HK-2 (cell line): ENCODE measurements at regions not wholly inside any gene's neighbourhood (a gene's known extent, or its start where the extent isn't known, plus 50 kb on each side); places are given as distances from the start of the nearest gene placed in this dataset.

ENCODE experiments used
- DNase-seq: peaks from one replicate; pipeline ENCODE4 v3.0.0-alpha.2; 2018; ENCODE audit not compliant: unreplicated experiment

GRCh38 chr2:226040344-226040900, 640.9 kb downstream of the NYAP2 start:
- DNase-seq = no peak

GRCh38 chr2:226037526-226037925, 638.0 kb downstream of the NYAP2 start:
- no peak for DNase-seq

GRCh38 chr2:226031647-226032501, 632.4 kb downstream of the NYAP2 start:
- no peak for DNase-seq

GRCh38 chr2:226030788-226031646, 631.5 kb downstream of the NYAP2 start:
- DNase-seq = peak; percentile 44

GRCh38 chr2:226030369-226030768, 630.9 kb downstream of the NYAP2 start:
- DNase-seq = no peak

GRCh38 chr2:226023946-226024345, 624.4 kb downstream of the NYAP2 start:
- DNase-seq = no peak

- no peak for DNase-seq
Measured at GRCh38 chr2:226023383-226023782, 623.9 kb downstream of the NYAP2 start.

- no peak for DNase-seq
Measured at GRCh38 chr2:226020956-226021355, 621.4 kb downstream of the NYAP2 start.

GRCh38 chr2:226020176-226020575, 620.7 kb downstream of the NYAP2 start:
- DNase-seq = no peak

- no peak for DNase-seq
Measured at GRCh38 chr2:226018641-226019040, 619.1 kb downstream of the NYAP2 start.

GRCh38 chr2:226017537-226017936, 618.0 kb downstream of the NYAP2 start:
- DNase-seq = no peak

- no peak for DNase-seq
Measured at GRCh38 chr2:226017107-226017506, 617.6 kb downstream of the NYAP2 start.

- no peak for DNase-seq
Measured at GRCh38 chr2:226011716-226012450, 612.4 kb downstream of the NYAP2 start.

- no peak for DNase-seq
Measured at GRCh38 chr2:226002438-226002837, 602.9 kb downstream of the NYAP2 start.

GRCh38 chr2:226001716-226002115, 602.2 kb downstream of the NYAP2 start:
- DNase-seq = no peak

GRCh38 chr2:225999692-226000091, 600.2 kb downstream of the NYAP2 start:
- DNase-seq = no peak

GRCh38 chr2:225998653-225999052, 599.1 kb downstream of the NYAP2 start:
- DNase-seq = no peak

GRCh38 chr2:225998116-225998515, 598.6 kb downstream of the NYAP2 start:
- no peak for DNase-seq

GRCh38 chr2:225996462-225996828, 596.9 kb downstream of the NYAP2 start:
- no peak for DNase-seq

GRCh38 chr2:225995796-225996461, 596.4 kb downstream of the NYAP2 start:
- DNase-seq = no peak

GRCh38 chr2:225994748-225995405, 595.4 kb downstream of the NYAP2 start:
- peak; percentile 13 for DNase-seq
